ENCODE measurements at regions not wholly inside any gene's neighbourhood (a gene's known extent, or its start where the extent isn't known, plus 50 kb on each side); places are given as distances from the start of the nearest gene placed in this dataset.

DNA sequence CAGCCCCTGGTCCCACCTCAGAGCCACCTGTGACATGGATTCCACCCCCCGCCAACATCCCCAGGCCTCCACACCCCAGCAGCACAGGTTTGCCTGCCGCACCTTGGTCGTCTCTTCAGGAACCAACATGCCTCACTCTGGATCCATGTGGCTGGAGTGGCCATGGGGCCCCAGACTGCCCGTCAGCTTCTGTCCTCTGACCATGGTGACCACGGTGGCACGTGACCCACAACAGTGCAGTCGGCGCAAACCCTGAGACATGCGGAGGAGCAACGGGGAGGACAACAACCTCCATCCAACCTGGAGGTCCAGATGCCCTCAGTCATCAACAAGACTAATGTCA, 85.6 kb downstream of the ANKRD60 start:
- CTCF ChIA-PET: no interaction called here
- intact Hi-C loops (cut with micrococcal nuclease; ENCODE audit: unreplicated experiment): no loop called here
- POLR2A ChIA-PET (ENCODE audit: low non-redundant PET): no interaction called here
- peaks cover 5% of the 10 kb centered on the region for H3K27me3 ChIP-seq (replicated peaks; ENCODE audit: insufficient read depth, low read depth, low read length, poor library complexity)
- H3K4me1 ChIP-seq (ENCODE audit: insufficient read depth, low read length, poor library complexity, severe bottlenecking): no peaks in the 10 kb centered on the region
- no TSS peak for BruUV-seq (replicated peaks)
- no peak for TF ChIP-seq EZH2 (IDR thresholded peaks at IDR 0.05; ENCODE audit: borderline replicate concordance, low read depth, low read length, poor library complexity, severe bottlenecking)
- TF ChIP-seq, protein P1, sequence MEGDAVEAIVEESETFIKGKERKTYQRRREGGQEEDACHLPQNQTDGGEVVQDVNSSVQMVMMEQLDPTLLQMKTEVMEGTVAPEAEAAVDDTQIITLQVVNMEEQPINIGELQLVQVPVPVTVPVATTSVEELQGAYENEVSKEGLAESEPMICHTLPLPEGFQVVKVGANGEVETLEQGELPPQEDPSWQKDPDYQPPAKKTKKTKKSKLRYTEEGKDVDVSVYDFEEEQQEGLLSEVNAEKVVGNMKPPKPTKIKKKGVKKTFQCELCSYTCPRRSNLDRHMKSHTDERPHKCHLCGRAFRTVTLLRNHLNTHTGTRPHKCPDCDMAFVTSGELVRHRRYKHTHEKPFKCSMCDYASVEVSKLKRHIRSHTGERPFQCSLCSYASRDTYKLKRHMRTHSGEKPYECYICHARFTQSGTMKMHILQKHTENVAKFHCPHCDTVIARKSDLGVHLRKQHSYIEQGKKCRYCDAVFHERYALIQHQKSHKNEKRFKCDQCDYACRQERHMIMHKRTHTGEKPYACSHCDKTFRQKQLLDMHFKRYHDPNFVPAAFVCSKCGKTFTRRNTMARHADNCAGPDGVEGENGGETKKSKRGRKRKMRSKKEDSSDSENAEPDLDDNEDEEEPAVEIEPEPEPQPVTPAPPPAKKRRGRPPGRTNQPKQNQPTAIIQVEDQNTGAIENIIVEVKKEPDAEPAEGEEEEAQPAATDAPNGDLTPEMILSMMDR (conservative IDR thresholded peaks at IDR 0.05; ENCODE audit: low read depth, low read length): no peak
- no peaks in the 10 kb centered on the region for H3K9me3 ChIP-seq (ENCODE audit: low read depth, low read length, poor library complexity, severe bottlenecking)
- no peak for DNase-seq (ENCODE audit: low spot score)
- H3K36me3 ChIP-seq (ENCODE audit: insufficient read depth, low read length, poor library complexity, severe bottlenecking): no peaks in the 10 kb centered on the region
- no peak overlapping the region for H3K27ac ChIP-seq (ENCODE audit: low read depth, low read length, poor library complexity, severe bottlenecking)
- H3K4me3 ChIP-seq (ENCODE audit: low read depth, low read length, poor library complexity, severe bottlenecking): no peak overlapping the region

DNA sequence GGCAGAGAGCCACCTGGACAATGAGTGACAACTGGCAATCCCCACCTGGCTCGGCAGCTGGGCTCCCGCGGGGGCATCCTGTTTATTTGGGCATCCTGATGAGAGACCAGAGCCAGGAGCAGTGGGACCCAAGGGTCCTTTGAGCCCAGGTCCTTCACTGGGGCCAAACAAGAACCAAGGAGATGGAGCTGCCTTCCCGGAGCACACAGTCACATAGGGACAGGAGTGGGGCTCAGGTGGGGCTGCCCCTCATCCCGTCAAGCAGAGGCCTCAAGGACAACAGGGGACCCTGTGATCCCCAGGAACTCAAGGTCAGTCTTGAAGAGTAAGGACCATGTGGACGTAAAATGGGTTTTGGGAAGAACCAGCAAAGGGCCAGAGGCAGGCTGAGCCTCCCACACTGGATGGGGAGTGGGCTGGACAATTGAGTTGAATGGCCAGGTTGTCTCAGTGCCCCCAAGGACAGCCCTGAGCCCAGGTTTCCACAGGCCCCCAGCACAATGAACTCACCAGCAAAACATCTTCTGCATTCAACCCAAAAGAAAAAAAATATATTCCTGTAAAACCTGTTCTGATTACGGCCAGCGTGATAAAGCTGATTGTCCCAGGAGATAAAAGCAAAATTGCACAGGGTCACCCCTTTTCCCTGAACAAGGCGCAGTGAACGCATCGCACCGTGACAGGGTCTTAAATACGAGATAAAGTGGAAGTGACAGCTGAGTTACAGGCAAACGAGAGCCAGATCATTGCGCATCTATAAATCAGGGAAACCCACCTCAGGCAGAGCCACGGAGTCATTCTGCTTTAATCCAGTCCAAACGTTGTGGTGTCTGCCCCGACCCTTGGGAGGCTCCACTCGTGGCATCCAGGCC, 86.2 kb downstream of the ANKRD60 start:
- Histone ChIP-seq H3K4me3 (ENCODE audit: low read depth, low read length, poor library complexity, severe bottlenecking) (no peak overlapping the region), H3K36me3 (ENCODE audit: insufficient read depth, low read length, poor library complexity, severe bottlenecking) (no peaks in the 10 kb centered on the region), H3K9me3 (ENCODE audit: low read depth, low read length, poor library complexity, severe bottlenecking) (no peaks in the 10 kb centered on the region), H3K27me3 (replicated peaks; ENCODE audit: insufficient read depth, low read depth, low read length, poor library complexity) (peaks cover 7% of the 10 kb centered on the region), H3K27ac (ENCODE audit: low read depth, low read length, poor library complexity, severe bottlenecking) (no peak overlapping the region), H3K4me1 (ENCODE audit: insufficient read depth, low read length, poor library complexity, severe bottlenecking) (no peaks in the 10 kb centered on the region)
- no peak for TF ChIP-seq EZH2 (IDR thresholded peaks at IDR 0.05; ENCODE audit: borderline replicate concordance, low read depth, low read length, poor library complexity, severe bottlenecking)
- TF ChIP-seq, protein P1 (conservative IDR thresholded peaks at IDR 0.05; ENCODE audit: low read depth, low read length): no peak
- ChIA-PET POLR2A (ENCODE audit: low non-redundant PET) (no interaction called here), CTCF (no interaction called here)
- DNase-seq (ENCODE audit: low spot score): no peak
- no TSS peak for BruUV-seq (replicated peaks)
- intact Hi-C loops (cut with micrococcal nuclease; ENCODE audit: unreplicated experiment): no loop called here

DNA sequence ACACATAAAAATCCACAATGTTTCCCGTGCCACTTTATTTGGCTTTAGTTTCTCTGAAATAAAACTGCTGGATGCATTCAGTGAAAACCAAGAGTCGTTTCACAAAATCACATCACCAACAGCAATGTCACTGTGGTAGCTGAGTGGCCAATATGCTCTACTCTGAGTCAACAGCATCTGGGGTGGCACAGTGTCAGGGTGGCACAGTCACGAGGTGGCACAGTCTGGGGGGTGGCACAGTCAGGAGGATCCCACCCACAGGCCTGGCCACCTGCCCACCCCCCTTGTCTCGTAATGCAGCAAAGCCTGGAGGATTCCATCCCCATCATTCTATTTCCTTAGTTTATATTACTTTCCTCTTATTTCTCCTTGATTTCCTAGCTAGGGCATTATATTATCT, 87.0 kb downstream of the ANKRD60 start:
- Histone ChIP-seq H3K9me3 (ENCODE audit: low read depth, low read length, poor library complexity, severe bottlenecking) (no peaks in the 10 kb centered on the region), H3K27ac (ENCODE audit: low read depth, low read length, poor library complexity, severe bottlenecking) (no peak overlapping the region), H3K36me3 (ENCODE audit: insufficient read depth, low read length, poor library complexity, severe bottlenecking) (no peaks in the 10 kb centered on the region), H3K4me3 (ENCODE audit: low read depth, low read length, poor library complexity, severe bottlenecking) (no peak overlapping the region), H3K4me1 (ENCODE audit: insufficient read depth, low read length, poor library complexity, severe bottlenecking) (no peaks in the 10 kb centered on the region), H3K27me3 (replicated peaks; ENCODE audit: insufficient read depth, low read depth, low read length, poor library complexity) (peaks cover 13% of the 10 kb centered on the region)
- ChIA-PET CTCF (no interaction called here), POLR2A (ENCODE audit: low non-redundant PET) (no interaction called here)
- DNase-seq (ENCODE audit: low spot score): no peak
- intact Hi-C loops (cut with micrococcal nuclease; ENCODE audit: unreplicated experiment): no loop called here
- TF ChIP-seq, protein P1 (conservative IDR thresholded peaks at IDR 0.05; ENCODE audit: low read depth, low read length): no peak
- TF ChIP-seq EZH2 (IDR thresholded peaks at IDR 0.05; ENCODE audit: borderline replicate concordance, low read depth, low read length, poor library complexity, severe bottlenecking): no peak
- BruUV-seq (replicated peaks): no TSS peak
